ENCODE measurements at regions not wholly inside any gene's neighbourhood (a gene's known extent, or its start where the extent isn't known, plus 50 kb on each side); places are given as distances from the start of the nearest gene placed in this dataset.

DNA sequence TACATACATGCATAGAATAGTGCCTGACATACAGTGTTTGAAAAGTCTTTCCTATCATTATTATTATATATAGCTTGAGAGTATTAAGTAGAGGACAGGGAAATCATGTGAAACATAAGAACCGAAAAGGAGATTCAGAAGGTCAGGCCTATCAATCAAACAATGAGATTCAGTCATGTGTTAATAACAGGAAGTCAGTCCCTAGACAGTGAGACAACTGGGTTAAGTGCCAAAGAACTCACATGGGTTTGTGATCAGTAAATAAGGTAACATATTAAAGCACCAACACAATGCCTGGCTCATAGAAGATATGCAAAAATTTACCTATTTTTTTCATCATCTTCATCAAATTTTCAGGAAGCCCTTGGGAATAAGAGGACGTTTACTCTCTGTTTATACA lies 174.3 kb upstream of the FAT3 start:
- DNase-seq (no peak), ATAC-seq (ENCODE audit: low read depth) (no peak)
- no peak overlapping the region for H3K9ac ChIP-seq (ENCODE audit: low read length)
- H3K4me3 ChIP-seq (ENCODE audit: control extremely low read depth in 1 of 5, extremely low read depth in 1 of 5, insufficient read depth in 1 of 5, low read depth in 2 of 5, low read length in 4 of 5) = no peak overlapping the region
- TF ChIP-seq EZH2 (IDR thresholded peaks at IDR 0.05; ENCODE audit: borderline replicate concordance, insufficient read depth, low read depth, low read length, poor library complexity, severe bottlenecking) = no peak
- TF ChIP-seq CTCF (IDR thresholded peaks at IDR 0.05) = no peak
- no peaks in the 10 kb centered on the region for H3K79me2 ChIP-seq (ENCODE audit: control insufficient read depth, insufficient read depth, low read length)
- H3K27ac ChIP-seq (ENCODE audit: low read length in 2 of 2) = no peak overlapping the region
- Mint-ChIP-seq H3K27me3 (no peaks in the 10 kb centered on the region), H3K4me1 (no peaks in the 10 kb centered on the region), H3K9me3 (ENCODE audit: insufficient read depth) (peaks cover 2% of the 10 kb centered on the region), H3K4me3 (no peak overlapping the region), H3K27ac (no peak overlapping the region)
- H3K4me1 ChIP-seq (ENCODE audit: control insufficient read depth in 2 of 2, insufficient read depth in 2 of 2, low read length in 2 of 2) = no peaks in the 10 kb centered on the region
- WGBS (ENCODE audit: insufficient coverage) = 80% methylated on average over 2 of the region's 2 CpGs
- H3K9me3 ChIP-seq (ENCODE audit: control extremely low read depth in 1 of 3, control insufficient read depth in 2 of 3, insufficient read depth in 1 of 3, low read length in 2 of 3) = no peaks in the 10 kb centered on the region
- CTCF ChIA-PET = no interaction called here
- POLR2A ChIA-PET = no interaction called here
- intact Hi-C loops (cut with micrococcal nuclease) = no loop called here
- H3K4me2 ChIP-seq (replicated peaks; ENCODE audit: low read depth, low read length, poor library complexity, severe bottlenecking) = no peak overlapping the region
- no peaks in the 10 kb centered on the region for H4K20me1 ChIP-seq (ENCODE audit: control insufficient read depth, insufficient read depth, low read length, poor library complexity, severe bottlenecking)
- no peak overlapping the region for H2AFZ ChIP-seq (ENCODE audit: insufficient read depth, low read depth, low read length, poor library complexity, severe bottlenecking)
- H3K27me3 ChIP-seq (replicated peaks in 1 of 4; ENCODE audit: control extremely low read depth in 1 of 4, control insufficient read depth in 3 of 4, insufficient read depth in 4 of 4, low read length in 3 of 4) = no peaks in the 10 kb centered on the region
- no peaks in the 10 kb centered on the region for H3K36me3 ChIP-seq (replicated peaks in 1 of 2; ENCODE audit: control extremely low read depth in 1 of 2, control insufficient read depth in 1 of 2, extremely low read depth in 1 of 2, insufficient read depth in 2 of 2, low read length in 1 of 2)

DNA sequence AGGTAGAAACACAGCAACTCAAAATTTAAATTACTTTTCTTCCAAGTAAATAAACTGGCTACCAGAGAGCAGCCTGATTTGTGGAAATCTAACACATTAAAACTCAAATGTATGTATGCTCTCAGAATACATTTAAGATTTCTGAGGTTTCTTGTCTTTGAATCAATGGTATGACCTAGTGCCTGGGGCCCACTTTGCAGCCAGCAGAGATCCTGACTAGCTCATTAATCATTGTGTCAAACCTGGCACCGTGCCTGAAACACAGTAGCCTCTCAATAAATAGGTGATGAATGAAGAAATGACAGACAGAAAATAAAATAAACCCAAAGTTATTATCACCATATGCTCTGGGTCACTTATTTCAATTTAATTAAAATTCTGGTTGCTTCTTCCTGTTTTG lies 176.2 kb upstream of the FAT3 start:
- Mint-ChIP-seq H3K9me3 (ENCODE audit: insufficient read depth) (no peaks in the 10 kb centered on the region), H3K4me3 (no peak overlapping the region), H3K4me1 (no peaks in the 10 kb centered on the region), H3K27ac (no peak overlapping the region), H3K27me3 (no peaks in the 10 kb centered on the region)
- ATAC-seq (ENCODE audit: low read depth) (no peak), DNase-seq (no peak)
- H3K27ac ChIP-seq (ENCODE audit: low read length in 2 of 2) = no peak overlapping the region
- POLR2A ChIA-PET = no interaction called here
- no peak overlapping the region for H3K4me3 ChIP-seq (ENCODE audit: control extremely low read depth in 1 of 5, extremely low read depth in 1 of 5, insufficient read depth in 1 of 5, low read depth in 2 of 5, low read length in 4 of 5)
- H3K79me2 ChIP-seq (ENCODE audit: control insufficient read depth, insufficient read depth, low read length) = no peaks in the 10 kb centered on the region
- no peak overlapping the region for H3K9ac ChIP-seq (ENCODE audit: low read length)
- TF ChIP-seq CTCF (IDR thresholded peaks at IDR 0.05) (no peak), EZH2 (IDR thresholded peaks at IDR 0.05; ENCODE audit: borderline replicate concordance, insufficient read depth, low read depth, low read length, poor library complexity, severe bottlenecking) (no peak)
- CTCF ChIA-PET = no interaction called here
- no peak overlapping the region for H3K4me2 ChIP-seq (replicated peaks; ENCODE audit: low read depth, low read length, poor library complexity, severe bottlenecking)
- no peaks in the 10 kb centered on the region for H3K4me1 ChIP-seq (ENCODE audit: control insufficient read depth in 2 of 2, insufficient read depth in 2 of 2, low read length in 2 of 2)
- H3K9me3 ChIP-seq (ENCODE audit: control extremely low read depth in 1 of 3, control insufficient read depth in 2 of 3, insufficient read depth in 1 of 3, low read length in 2 of 3) = no peaks in the 10 kb centered on the region
- H2AFZ ChIP-seq (ENCODE audit: insufficient read depth, low read depth, low read length, poor library complexity, severe bottlenecking) = no peak overlapping the region
- no peaks in the 10 kb centered on the region for H3K27me3 ChIP-seq (replicated peaks in 1 of 4; ENCODE audit: control extremely low read depth in 1 of 4, control insufficient read depth in 3 of 4, insufficient read depth in 4 of 4, low read length in 3 of 4)
- no peaks in the 10 kb centered on the region for H3K36me3 ChIP-seq (replicated peaks in 1 of 2; ENCODE audit: control extremely low read depth in 1 of 2, control insufficient read depth in 1 of 2, extremely low read depth in 1 of 2, insufficient read depth in 2 of 2, low read length in 1 of 2)
- H4K20me1 ChIP-seq (ENCODE audit: control insufficient read depth, insufficient read depth, low read length, poor library complexity, severe bottlenecking) = no peaks in the 10 kb centered on the region
- no CpG with 5 or more reads among the region's 1 CpG for WGBS (ENCODE audit: insufficient coverage)
- intact Hi-C loops (cut with micrococcal nuclease) = no loop called here
